ENCODE measurements at regions not wholly inside any gene's neighbourhood (a gene's known extent, or its start where the extent isn't known, plus 50 kb on each side); places are given as distances from the start of the nearest gene placed in this dataset.

DNA sequence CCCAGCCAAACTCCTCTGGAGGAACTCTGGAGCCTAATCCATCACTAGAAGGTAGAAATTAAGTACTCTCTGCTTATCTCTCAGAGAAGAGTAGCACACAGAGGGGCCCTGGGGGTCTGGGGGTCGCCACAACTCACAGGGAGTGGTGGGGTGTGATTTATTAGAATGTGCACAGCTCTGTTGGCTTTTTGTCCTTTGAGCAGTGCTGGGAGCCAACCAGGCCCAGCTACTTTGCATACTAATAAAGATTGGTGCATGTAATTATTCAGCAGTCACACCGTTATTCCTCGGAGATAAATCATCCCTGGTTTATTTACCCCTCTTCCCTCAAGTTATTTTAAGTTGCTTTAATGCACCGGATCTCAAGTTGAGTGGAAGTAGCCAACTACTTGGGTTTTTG, 606.7 kb upstream of the EEF2KMT start:
- no peak for DNase-seq

- no peak for DNase-seq
Measured at GRCh38 chr16:5693426-5693825, 595.8 kb upstream of the EEF2KMT start.

GRCh38 chr16:5681966-5682365, 584.4 kb upstream of the EEF2KMT start:
- no peak for DNase-seq

GRCh38 chr16:5678371-5678770, 580.8 kb upstream of the EEF2KMT start:
- DNase-seq: no peak

- DNase-seq: no peak
Measured at GRCh38 chr16:5671421-5671820, 573.8 kb upstream of the EEF2KMT start.

GRCh38 chr16:5670198-5670597, 572.6 kb upstream of the EEF2KMT start:
- no peak for DNase-seq

DNA sequence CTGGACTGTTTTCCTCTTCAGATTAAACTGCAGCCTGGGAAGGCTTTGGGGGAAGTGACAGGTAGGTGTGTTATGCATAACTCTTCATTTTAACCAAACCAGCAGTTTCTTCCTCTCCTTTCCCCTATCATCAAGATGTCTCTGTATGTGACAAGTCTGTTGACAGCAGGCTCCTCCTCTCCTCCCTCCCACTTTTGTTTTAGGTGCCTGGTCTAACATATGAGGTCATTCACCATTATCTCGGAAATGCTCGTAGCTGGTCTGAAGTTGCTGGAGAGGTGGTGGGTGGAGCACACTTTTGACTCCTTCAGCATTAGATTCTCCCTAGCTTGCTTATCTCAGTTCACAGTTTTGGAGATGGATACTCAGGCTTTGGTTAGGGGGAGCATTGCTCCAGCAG, 571.0 kb upstream of the EEF2KMT start:
- no peak for DNase-seq

- DNase-seq: no peak
Measured at GRCh38 chr16:5665834-5666233, 568.2 kb upstream of the EEF2KMT start.

DNA sequence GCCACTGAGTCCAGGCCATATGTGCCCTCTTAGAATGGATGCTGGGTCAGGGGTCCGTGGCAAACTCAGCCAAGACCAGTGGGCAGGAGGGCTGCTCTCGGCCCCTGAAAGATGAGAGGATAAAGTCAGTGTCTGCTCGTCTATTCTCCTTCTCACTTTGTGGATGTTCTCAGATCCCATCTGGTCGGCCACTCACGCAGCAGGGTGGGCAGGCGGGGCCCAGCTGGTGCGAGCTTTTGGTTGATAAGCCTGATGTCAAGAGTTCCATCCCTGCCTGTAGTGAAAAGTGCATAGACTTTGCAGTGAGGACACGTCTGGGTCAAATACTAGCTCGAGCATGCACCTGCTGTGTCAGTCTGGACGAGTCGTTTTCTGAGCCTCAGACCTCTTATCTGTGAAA, 556.2 kb upstream of the EEF2KMT start:
- no peak for DNase-seq

DNA sequence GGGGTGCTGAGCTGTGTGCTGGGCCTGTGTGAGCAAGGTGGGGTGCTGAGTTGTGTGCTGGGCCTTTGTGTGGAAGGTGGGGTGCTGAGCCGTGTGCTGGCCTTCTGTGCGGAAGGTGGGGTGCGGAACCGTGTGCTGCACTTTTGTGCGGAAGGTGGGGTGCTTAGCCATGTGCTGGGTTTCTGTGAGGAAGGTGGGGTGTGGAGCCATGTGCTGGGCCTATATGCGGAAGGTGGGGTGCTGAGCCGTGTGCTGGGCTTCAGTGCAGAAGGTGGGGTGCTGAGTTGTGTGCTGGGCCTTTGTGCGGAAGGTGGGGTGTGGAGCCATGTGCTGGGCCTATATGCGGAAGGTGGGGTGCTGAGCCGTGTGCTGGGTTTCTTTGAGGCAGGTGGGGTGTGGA, 555.4 kb upstream of the EEF2KMT start:
- DNase-seq: no peak

DNA sequence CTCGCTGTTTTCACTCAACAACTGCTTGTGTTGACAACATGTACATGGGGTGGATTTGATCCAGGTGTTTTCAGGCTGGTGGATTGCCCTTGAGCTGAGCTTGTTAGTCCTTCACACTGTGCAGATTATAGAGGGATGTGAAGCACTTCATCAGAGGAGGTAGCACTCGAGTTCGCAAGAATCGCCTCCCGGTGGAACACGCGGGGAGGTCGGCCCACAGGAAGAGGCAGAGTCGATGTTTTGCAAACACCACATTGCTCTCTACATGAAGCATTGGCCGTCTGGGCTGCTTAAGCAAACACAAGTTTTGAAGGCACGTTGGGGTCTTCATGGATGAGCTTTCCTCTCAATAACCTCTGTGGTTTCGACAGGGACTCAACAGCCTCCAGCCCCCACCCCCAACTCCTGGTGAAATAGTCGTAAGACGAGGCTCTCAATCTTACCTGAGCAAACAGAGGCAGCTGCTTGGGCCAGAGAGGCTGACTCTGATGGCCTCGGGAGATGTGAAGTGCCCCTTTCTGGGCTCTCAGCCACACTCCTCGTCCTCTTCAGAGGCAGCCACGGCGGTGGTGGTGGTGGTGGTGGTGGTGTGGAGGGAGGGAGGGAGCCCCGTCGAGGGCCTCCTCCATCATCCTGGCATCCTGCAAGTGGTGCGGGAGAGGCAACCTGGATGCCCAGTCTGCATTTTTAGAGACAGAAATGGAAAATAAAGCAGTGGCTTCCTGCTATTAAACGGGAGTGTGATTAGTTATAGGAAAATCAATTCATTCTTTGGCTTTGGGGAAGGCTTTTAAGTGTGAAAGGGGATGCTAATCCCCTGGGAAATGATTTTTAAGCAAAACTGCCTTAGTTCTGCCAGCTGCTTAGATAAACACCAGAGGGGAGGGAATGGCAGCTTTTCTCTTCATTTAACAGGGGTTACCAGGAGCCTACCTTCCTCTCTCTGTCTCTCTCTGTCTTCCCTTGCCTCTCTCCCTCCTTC, 552.5 kb upstream of the EEF2KMT start:
- no peak for DNase-seq

GRCh38 chr16:5647051-5647450, 549.5 kb upstream of the EEF2KMT start:
- DNase-seq: no peak

DNA sequence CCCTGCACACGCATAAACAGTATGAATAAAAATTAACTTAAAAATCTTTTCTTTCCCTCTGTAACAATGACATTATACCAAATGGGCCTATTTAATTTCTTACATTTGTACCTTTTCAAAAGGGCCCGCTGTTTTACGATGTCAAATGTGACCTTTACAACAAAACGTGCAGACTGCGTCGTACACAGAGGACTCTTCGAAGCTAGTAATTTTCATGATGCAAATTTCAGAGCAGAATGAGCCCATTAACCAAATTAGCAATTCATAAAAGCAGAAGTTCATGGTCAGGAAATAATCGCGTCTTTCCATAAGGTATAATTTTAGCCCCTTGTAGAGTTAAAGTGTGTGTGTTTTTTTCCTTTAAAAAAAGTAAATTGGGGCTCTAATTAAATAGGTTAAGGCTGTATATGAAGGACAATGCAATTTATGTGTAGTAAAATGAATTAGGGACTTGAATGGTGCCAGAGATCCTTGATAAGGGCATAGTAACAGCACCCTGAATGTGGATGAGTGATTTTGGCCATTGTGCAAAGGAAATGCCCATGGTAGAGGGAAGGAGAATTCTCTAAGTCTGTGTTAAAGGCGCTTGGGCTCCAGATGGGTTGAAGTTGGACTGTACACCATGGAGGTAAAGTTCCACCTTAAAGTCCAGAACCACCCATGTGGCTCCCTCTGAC, 546.4 kb upstream of the EEF2KMT start:
- no peak for DNase-seq

DNA sequence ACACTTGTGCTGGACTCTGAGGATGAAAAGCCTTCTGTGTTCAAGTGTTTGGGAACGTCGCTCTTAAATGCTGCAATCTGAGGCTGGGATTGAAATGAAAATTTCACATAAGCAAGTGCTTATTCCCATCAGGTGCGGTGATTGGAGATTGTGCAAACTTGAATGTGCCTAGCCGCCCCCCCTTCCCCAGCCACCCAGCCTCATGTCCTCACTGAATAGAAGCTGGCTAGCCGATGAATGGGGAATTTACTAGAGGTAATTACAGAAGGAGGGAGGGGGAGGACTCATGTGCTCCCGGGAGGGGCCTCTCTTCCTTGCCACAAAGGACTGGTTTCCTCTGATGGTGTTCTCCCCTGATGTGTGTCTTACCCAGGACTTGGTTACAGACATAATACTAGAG, 544.8 kb upstream of the EEF2KMT start:
- no peak for DNase-seq

DNA sequence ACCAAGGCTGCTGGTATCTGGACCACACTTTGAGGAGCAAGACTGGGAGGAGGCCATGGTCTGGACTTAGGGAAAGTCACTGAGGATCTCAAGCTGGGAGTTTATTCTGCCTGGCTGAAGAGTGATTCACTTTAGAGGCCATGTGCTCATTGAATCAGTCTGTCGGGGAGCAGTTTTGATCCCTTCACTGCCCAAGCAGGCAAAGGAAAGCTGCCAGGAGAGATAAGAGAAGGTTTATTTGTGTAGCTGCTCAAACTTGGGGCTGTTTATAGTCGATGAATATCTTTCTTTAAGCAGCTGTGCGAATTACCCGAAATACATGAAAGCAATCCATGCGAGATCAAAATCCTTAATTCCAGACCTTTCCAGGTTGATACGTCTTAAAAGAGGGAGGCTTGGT, 544.4 kb upstream of the EEF2KMT start:
- no peak for DNase-seq

GRCh38 chr16:5640883-5641282, 543.3 kb upstream of the EEF2KMT start:
- DNase-seq: no peak

DNA sequence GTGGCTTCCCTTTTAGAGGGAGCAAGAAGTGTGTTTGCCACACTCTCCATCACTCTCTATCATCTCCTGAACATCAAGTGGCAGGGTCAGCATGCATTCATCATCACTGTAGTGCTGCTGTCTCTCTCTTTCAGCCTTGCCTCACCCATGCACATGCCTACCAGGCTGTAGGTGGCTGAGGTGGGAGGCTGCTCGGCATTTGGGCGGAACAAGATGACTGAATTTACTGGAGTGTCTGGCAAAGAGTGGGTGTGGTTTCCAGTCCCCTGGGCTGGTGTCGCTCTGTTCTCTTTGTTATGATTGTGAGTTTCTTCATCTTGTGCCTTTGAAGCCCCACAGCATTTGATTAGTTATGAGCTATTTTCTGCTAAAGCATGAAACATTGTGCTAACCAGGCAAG, 541.9 kb upstream of the EEF2KMT start:
- DNase-seq: no peak

- no peak for DNase-seq
Measured at GRCh38 chr16:5635331-5635730, 537.7 kb upstream of the EEF2KMT start.

DNA sequence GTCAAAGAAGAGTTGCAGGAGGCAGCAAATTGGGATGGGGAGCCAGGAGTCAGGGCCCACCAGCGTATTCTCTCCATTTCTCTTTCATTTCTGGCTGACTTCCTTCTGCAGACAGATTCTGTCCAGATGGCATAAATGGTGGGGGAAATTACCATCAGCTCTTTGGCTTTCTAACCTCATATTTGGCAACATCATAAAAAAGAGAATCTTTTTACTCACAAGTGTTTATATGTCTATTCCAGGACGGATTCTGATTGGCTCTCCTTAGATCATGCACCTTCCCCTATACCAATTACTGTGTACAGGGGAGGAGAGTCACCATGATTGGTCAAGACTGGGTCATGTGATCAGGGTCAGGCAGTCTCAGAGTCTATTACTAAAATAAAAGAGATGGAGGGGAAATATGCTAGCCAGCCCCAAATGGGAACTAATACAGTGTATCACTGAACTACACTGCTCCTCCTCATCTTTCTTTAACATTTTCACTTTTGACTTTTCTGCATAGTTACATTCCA, 537.1 kb upstream of the EEF2KMT start:
- no peak for DNase-seq

DNA sequence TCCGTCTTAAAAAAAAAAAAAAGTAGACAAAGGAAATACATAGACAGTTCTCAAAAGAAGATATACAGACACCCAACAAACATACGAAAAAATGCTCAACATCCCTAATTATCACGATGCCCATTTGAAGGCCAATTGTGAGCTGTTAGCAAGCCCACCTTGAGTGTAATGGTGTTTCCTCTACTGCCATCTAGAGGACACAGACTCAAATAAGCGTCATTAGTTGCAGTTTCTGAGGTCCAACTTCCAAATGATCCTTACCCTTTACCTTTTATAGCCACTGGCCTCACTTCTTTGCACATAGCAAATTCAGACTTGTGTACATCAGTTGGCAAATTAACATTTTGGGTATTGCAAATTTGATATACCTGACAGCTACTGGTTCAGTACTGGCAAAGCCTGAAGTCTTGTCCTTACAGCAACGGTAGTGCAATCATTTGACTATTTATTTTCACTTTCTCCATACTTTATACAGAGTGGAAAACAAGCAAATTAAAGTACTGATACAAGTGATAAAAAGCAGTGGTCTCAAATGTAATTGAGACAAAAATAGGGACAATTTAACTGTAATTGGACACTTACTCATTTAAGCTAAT, 536.3 kb upstream of the EEF2KMT start:
- DNase-seq: no peak

- DNase-seq: no peak
Measured at GRCh38 chr16:5622234-5622884, 524.8 kb upstream of the EEF2KMT start.

DNA sequence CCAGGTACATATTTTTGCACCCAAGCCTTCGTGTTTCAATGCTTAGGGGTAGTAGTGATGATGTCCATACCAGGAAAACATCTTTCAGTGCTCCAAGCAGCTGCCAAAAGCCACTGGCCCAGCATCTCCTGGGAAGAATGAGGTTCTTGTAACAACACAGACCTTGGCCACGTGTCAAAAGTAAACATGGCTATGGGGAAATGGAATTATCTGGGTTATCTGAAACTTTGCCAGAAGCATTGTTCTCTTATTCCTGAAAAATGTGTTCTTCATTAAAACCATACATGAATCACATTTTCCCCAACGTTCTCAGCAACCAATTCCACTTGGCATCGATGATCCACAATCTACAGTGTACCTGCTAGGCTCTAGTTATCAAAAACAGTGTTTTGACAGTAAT, 524.2 kb upstream of the EEF2KMT start:
- no peak for DNase-seq

DNA sequence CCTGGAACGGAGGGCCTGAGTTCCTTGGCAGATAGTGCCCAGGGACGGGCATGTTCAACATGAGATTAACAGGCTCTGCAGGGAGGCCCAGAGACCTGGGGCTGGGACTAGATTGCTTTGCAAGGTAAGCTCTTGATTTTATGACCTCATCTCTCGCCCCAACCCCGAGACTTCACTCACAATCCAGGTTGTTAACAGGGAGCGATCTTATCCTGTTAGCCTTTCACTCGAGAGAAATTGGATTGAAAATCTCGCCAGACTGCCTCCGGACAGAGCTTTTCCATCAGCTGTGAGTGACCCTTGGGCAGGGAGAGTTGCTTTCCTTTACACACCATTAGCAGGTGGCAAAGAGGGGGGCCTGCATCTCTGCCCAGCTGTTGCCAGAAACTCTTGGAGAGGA, 521.7 kb upstream of the EEF2KMT start:
- no peak for DNase-seq
